MM.1S (cell line): ENCODE measurements at regions not wholly inside any gene's neighbourhood (a gene's known extent, or its start where the extent isn't known, plus 50 kb on each side); places are given as distances from the start of the nearest gene placed in this dataset.

ENCODE experiments used
- CTCF ChIP-seq: fragments of 300-600 bp; sonication (generic); IDR thresholded peaks from 2 replicates; pipeline ENCODE4 v1.5.1; 2016; ENCODE audit warnings: antibody characterized with exemption, low read length, mixed read lengths
- EZH2 ChIP-seq: fragments of 300-600 bp; sonication (generic); optimal IDR thresholded peaks from 2 replicates; pipeline ENCODE3; 2017; ENCODE audit warnings: low read depth, mild to moderate bottlenecking, antibody characterized with exemption, low read length, mixed read lengths
- EZH2phosphoT487 ChIP-seq: fragments of 300-600 bp; sonication (generic); IDR thresholded peaks from 2 replicates; pipeline ENCODE4 v1.6.1; 2018; ENCODE audit warnings: antibody characterized with exemption, low read length

- TF ChIP-seq CTCF (no peak), EZH2phosphoT487 (no peak), EZH2 (no peak)
Observed at GRCh38 chr13:109667807-109668291, 118.5 kb downstream of the IRS2 start.
